HG03103 (cell line): ENCODE measurements at regions not wholly inside any gene's neighbourhood (a gene's known extent, or its start where the extent isn't known, plus 50 kb on each side); places are given as distances from the start of the nearest gene placed in this dataset.
A peak's percentile ranks its signal among the peaks of the same experiment; 100 is the strongest.

Experiments
- ATAC-seq: cut with Tn5 transposase; IDR thresholded peaks from one replicate; pipeline ENCODE4 v1.9.1; 2021; ENCODE audit warnings: low read depth; ENCODE audit not compliant: unreplicated experiment

- ATAC-seq: no peak
Measured at GRCh38 chr12:69059465-69060457, 126.8 kb upstream of the CPM start.

GRCh38 chr12:69061574-69061973 is 128.6 kb upstream of the CPM start:
- no peak for ATAC-seq

DNA sequence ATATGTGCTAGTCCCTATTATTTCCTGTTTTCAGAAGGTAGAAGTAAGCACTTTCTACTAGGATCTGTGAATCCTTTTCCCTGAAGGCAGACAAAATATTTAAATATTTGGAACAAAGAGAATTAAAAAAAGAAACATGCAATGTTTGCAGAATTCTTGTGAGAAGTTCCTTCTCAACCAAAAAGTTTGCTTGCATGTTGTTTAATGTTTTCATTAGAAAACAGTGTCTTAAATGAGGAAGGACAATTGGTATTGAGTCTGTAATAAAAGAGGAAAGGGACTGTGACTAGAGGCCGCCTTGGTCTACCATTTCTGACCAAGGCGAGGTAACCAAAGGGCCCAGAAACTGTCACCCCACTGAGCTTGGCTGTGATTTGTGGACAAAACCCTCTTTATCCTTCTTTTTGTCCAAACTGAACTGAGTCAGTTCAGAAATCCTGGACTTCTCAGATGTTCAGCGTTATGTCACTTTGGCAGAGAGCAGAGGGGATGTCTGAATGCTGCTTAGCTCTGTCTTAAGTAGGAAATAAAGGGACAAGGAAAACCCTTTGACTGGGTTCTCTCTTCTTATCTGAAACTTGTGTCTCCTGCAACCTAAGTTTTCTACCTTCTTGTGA is 129.8 kb upstream of the CPM start:
- no peak for ATAC-seq

- no peak for ATAC-seq
Measured at GRCh38 chr12:69064734-69065443, 131.9 kb upstream of the CPM start.

DNA sequence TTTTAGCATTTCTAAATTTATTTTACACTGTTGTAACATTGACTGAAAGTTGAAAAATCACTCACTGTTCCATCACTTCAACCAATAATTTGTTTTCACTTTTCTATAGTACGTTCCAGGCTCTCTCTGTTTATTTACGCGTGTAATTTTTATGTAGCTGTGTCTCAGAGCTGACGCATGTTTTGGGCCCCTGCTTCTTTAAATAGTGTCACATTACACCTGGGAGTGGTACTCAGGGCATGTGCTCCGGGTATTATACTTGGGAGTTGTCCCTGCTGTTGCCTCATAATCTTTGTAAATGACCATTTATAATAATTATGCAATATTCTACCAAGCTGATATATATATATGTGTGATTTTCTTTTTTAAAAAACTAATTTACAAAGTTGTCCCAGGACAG is 132.8 kb upstream of the CPM start:
- ATAC-seq: no peak

- ATAC-seq: no peak
Measured at GRCh38 chr12:69066492-69067373, 133.8 kb upstream of the CPM start.

DNA sequence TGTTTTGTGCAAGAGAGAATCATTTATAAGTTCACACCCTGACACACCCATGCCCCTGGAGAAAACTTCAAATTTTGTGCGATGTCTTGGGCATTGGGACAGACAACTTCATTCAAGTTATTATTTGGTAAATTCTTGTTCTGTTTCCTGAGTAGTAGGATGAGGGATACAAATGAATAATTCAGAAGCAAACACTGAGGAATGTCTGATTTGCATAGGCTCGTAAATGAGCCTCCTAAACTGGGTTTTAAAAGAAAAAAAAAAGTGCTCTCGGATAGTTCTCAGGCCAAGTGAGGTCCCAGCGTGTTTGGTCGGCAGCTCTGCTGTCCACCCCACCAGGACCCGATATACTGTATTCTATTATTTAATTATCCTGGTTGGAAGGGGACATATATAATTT is 134.7 kb upstream of the CPM start:
- no peak for ATAC-seq

- ATAC-seq: no peak
Measured at GRCh38 chr12:69068448-69068847, 135.5 kb upstream of the CPM start.

- ATAC-seq: no peak
Measured at GRCh38 chr12:69069479-69069878, 136.5 kb upstream of the CPM start.

- ATAC-seq: peak; percentile 83
Measured at GRCh38 chr12:69070319-69071090, 137.5 kb upstream of the CPM start.

DNA sequence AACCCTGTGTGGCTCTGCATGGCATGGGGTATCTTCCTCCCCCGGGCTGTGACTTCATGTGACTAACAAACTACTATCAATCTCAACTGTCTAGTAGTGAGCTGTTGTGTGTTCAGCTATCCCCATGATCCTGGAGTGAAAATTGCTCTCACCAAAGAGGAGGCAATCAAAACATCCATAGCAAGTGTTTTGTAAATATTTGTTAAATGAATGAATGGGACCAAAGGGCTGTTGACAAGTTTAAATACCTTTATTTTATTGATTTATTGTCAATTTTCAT is 138.1 kb upstream of the CPM start:
- ATAC-seq: no peak

GRCh38 chr12:69073035-69073434 is 140.1 kb upstream of the CPM start:
- no peak for ATAC-seq

DNA sequence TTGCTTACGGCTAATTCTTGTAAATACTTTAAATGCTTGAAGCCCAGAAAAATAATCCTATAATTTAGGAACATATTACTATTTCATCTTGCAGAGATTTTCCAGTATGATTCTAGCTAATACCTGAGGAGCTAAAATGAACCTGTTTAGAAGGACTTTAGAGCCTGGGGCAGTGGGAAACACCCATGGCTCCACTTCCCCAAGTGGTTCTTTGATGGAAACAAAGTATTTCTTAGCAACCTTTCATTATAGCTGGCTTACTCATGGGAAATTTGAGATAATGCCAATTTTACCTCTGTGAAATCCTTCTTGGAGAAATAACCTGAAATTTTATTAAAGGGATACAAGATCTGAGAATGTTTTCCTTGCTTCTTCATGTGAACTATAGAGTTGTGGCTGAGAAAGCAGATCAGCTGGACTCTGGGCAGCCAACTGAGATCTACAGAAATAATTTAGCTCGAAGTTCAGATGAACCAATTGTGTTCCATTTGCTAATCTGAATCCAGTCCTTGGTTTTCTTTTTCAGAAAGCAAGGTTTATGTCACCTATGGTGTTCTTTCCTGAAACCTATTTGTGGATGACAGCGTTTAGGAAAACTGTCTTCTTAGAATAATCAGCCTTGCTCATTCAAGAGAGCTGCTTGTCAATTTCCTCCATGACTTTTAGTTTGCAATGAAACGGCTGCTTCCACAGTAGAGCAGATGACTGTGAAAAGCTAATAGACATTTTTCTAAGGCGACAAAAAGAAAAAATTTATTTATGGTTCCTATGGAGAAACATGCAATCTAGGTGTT is 141.8 kb upstream of the CPM start:
- ATAC-seq: no peak

- no peak for ATAC-seq
Measured at GRCh38 chr12:69083689-69084088, 150.7 kb upstream of the CPM start.

DNA sequence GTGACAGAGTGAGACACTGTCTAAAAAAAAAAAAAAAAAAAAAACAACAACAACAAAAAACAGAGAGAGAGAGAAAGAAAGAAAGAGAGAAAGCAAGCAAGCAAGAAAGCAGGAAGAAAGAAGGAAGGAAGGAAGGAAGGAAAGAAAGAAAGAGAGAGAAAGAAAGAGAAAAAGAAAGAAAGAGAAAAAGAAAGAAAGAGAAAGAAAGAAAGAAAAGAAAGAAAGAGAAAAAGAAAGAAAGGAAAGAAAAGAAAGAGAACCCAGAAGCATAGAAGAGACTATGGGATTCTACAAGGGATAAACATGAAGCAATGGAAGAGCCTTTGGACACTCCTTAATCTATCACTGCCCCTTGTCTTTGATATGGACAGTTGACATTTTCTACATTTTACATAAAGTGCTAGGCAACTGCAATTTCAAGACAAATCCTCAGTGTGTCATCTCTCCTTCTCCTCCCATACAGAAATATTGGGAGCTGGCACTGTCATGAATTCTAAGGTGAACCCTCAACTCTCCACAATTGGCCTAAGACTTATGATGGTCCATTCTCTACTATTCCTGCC is 151.9 kb upstream of the CPM start:
- no peak for ATAC-seq

GRCh38 chr12:69085852-69086251 is 152.9 kb upstream of the CPM start:
- no peak for ATAC-seq

- ATAC-seq: no peak
Measured at GRCh38 chr12:69087986-69088385, 151.4 kb upstream of the CPSF6 start.

- no peak for ATAC-seq
Measured at GRCh38 chr12:69090722-69091121, 148.6 kb upstream of the CPSF6 start.
